GM23338 (cell line): ENCODE measurements at regions not wholly inside any gene's neighbourhood (a gene's known extent, or its start where the extent isn't known, plus 50 kb on each side); places are given as distances from the start of the nearest gene placed in this dataset.

ENCODE experiments used
- CTCF ChIP-seq, 2 experiments: fragments of 200-600 bp in 1 of 2; sonication (generic) in 1 of 2; conservative IDR thresholded peaks; 2 replicates each; pipeline versions ENCODE4 v1.5.1 to v1.6.1; 2016 to 2017; ENCODE audit warnings: antibody characterized with exemption in 2 of 2, low read depth in 2 of 2, mild to moderate bottlenecking in 2 of 2, moderate library complexity in 1 of 2
- EZH2 ChIP-seq: fragments of 200-600 bp; sonication (generic); IDR thresholded peaks from one replicate; pipeline ENCODE4 v1.8.0; 2017; ENCODE audit warnings: antibody characterized with exemption, mild to moderate bottlenecking, low read depth; ENCODE audit not compliant: unreplicated experiment
- EZH2phosphoT487 ChIP-seq: fragments of 200-600 bp; sonication (generic); IDR thresholded peaks from one replicate; pipeline ENCODE4 v1.8.1; 2018; ENCODE audit warnings: antibody characterized with exemption; ENCODE audit not compliant: unreplicated experiment
- POLR2AphosphoS5 ChIP-seq: IDR thresholded peaks from 2 replicates; pipeline ENCODE4 v1.6.1; 2016; ENCODE audit warnings: antibody characterized with exemption, low read depth
- REST ChIP-seq: IDR thresholded peaks from one replicate; pipeline ENCODE4 v1.6.1; 2018; ENCODE audit warnings: antibody characterized with exemption; ENCODE audit not compliant: unreplicated experiment

- TF ChIP-seq POLR2AphosphoS5, result no peak
- TF ChIP-seq EZH2, result no peak
- no peak for TF ChIP-seq EZH2phosphoT487
- TF ChIP-seq REST, result no peak
- TF ChIP-seq CTCF (conservative IDR thresholded peaks at IDR 0.05; ENCODE audit: low read depth in 2 of 2), result no peak
These were observed 95.3 kb upstream of the CCDC112 start for GRCh38 chr5:115391780-115392179.
